Endothelial cell of umbilical vein (primary cell): ENCODE measurements at regions not wholly inside any gene's neighbourhood (a gene's known extent, or its start where the extent isn't known, plus 50 kb on each side); places are given as distances from the start of the nearest gene placed in this dataset.

Experiments used
- BruUV-seq: library from RNA; stranded (reverse); fragments of 400-500 nt; replicated peaks from 2 replicates; lab custom pipeline; 2021; lab: Mats Ljungman, UMichigan
- CTCF ChIA-PET: fragments of 300-600, 350-600 bp; sonication (Branson Sonifier 250); formaldehyde crosslinking; loops from one replicate; lab custom pipeline; 2021; ENCODE audit warnings: antibody characterized with exemption, inconsistent platforms; lab: Charles Lee
- POLR2A ChIA-PET: fragments of 300-600, 350-600 bp; sonication (Branson Sonifier 250); formaldehyde crosslinking; loops from one replicate; lab custom pipeline; 2021; ENCODE audit warnings: antibody characterized with exemption, inconsistent platforms; lab: Charles Lee
- DNase-seq: peaks from one replicate; pipeline ENCODE4 v3.0.0-alpha.2; 2011; ENCODE audit warnings: low read depth, low spot score
- FAIRE-seq: peaks from 2 replicates; lab custom pipeline; 2011; peaks lifted over from hg19 to GRCh38; lab: Jason Lieb, UNC
- H2AFZ ChIP-seq: 2 replicates; pipeline ENCODE4 v1.6.0; 2012; ENCODE audit warnings: low read depth, low read length, control low read depth, inconsistent platforms
- H3K27ac ChIP-seq: 2 replicates; pipeline ENCODE4 v1.5.1; 2011; ENCODE audit warnings: low read depth, mild to moderate bottlenecking, control low read depth, low read length, moderate library complexity; ENCODE audit not compliant: insufficient read depth
- H3K27me3 ChIP-seq, 2 experiments: 2 replicates each; pipeline versions ENCODE4 v1.6.0 to v1.6.1; 2011; ENCODE audit warnings: low read length in 2 of 2, mixed read lengths in 1 of 2; ENCODE audit not compliant: control insufficient read depth in 2 of 2, insufficient read depth in 2 of 2
- H3K36me3 ChIP-seq, 2 experiments: 2 replicates in 1 of 2; 3 replicates in 1 of 2; pipeline ENCODE4 v1.5.1; 2011; ENCODE audit warnings: low read length in 2 of 2, mild to moderate bottlenecking in 1 of 2, moderate library complexity in 1 of 2; ENCODE audit not compliant: control insufficient read depth in 2 of 2, insufficient read depth in 2 of 2; ENCODE audit errors: extremely low read depth in 1 of 2
- H3K4me1 ChIP-seq: 3 replicates; pipeline ENCODE4 v1.5.1; 2011; ENCODE audit warnings: mild to moderate bottlenecking, low read length; ENCODE audit not compliant: control insufficient read depth, insufficient read depth; ENCODE audit errors: extremely low read depth
- H3K4me2 ChIP-seq: 2 replicates; pipeline ENCODE4 v1.6.1; 2011; ENCODE audit warnings: low read length, control low read depth, mixed read lengths; ENCODE audit not compliant: insufficient read depth
- H3K4me3 ChIP-seq, 3 experiments: fragments of 200-600 bp in 1 of 3; sonication (generic), shearing (Covaris generic) in 1 of 3; replicated peaks in 1 of 3; 2 replicates each; pipeline ENCODE4 v1.5.1; 2011 to 2016; ENCODE audit warnings: control low read depth in 3 of 3, low read length in 3 of 3, mild to moderate bottlenecking in 2 of 3, inconsistent platforms in 1 of 3, low read depth in 1 of 3, moderate library complexity in 1 of 3; ENCODE audit not compliant: insufficient read depth in 1 of 3
- H3K79me2 ChIP-seq: 2 replicates; pipeline ENCODE4 v1.6.0; 2012; ENCODE audit warnings: low read length, inconsistent platforms; ENCODE audit not compliant: control insufficient read depth, insufficient read depth
- H3K9ac ChIP-seq: replicated peaks from 2 replicates; pipeline ENCODE3; 2011; ENCODE audit warnings: low read length, control low read depth; ENCODE audit not compliant: insufficient read depth; ENCODE audit errors: extremely low read depth
- H3K9me1 ChIP-seq: replicated peaks from 3 replicates; pipeline ENCODE4 v1.6.0; 2011; ENCODE audit warnings: mild to moderate bottlenecking, low read length; ENCODE audit not compliant: control insufficient read depth, insufficient read depth; ENCODE audit errors: extremely low read depth
- H3K9me3 ChIP-seq: replicated peaks from 2 replicates; pipeline ENCODE4 v1.5.1; 2012; ENCODE audit warnings: low read length, inconsistent platforms; ENCODE audit not compliant: control insufficient read depth, insufficient read depth
- H4K20me1 ChIP-seq: replicated peaks from 2 replicates; pipeline ENCODE3; 2011; ENCODE audit warnings: mild to moderate bottlenecking, low read length; ENCODE audit not compliant: control insufficient read depth, insufficient read depth; ENCODE audit errors: extremely low read depth
- CTCF ChIP-seq, 2 donors: IDR thresholded peaks; 1 replicate in 1 of 2; 2 replicates in 1 of 2; pipeline ENCODE4 v1.5.1; 2011; ENCODE audit warnings: low read length in 2 of 2, mild to moderate bottlenecking in 2 of 2, moderate library complexity in 2 of 2, control low read depth in 1 of 2, inconsistent platforms in 1 of 2, low read depth in 1 of 2; ENCODE audit not compliant: insufficient read depth in 1 of 2; ENCODE audit errors: extremely low read depth in 1 of 2
- EZH2 ChIP-seq: IDR thresholded peaks from 2 replicates; pipeline ENCODE4 v1.6.1; 2012; ENCODE audit warnings: borderline replicate concordance, low read depth, mild to moderate bottlenecking, moderate library complexity, low read length, inconsistent platforms; ENCODE audit not compliant: severe bottlenecking
- FOS ChIP-seq: IDR thresholded peaks from 2 replicates; pipeline ENCODE4 v1.6.1; 2011; ENCODE audit warnings: mild to moderate bottlenecking, low read length, moderate library complexity, borderline replicate concordance; ENCODE audit not compliant: insufficient read depth
- GATA2 ChIP-seq: IDR thresholded peaks from 2 replicates; pipeline ENCODE4 v1.7.0; 2011; ENCODE audit warnings: low read depth, mild to moderate bottlenecking, moderate library complexity, mixed read lengths, low read length; ENCODE audit not compliant: insufficient read length, insufficient read depth
- JUN ChIP-seq: IDR thresholded peaks from 2 replicates; pipeline ENCODE4 v1.6.1; 2011; ENCODE audit warnings: borderline replicate concordance, low read depth; ENCODE audit not compliant: insufficient read length, insufficient read depth
- MAX ChIP-seq: IDR thresholded peaks from 2 replicates; pipeline ENCODE4 v1.6.1; 2011; ENCODE audit not compliant: insufficient read depth, insufficient read length
- MYC ChIP-seq: IDR thresholded peaks from one replicate; pipeline ENCODE4 v1.6.1; 2011; ENCODE audit warnings: mild to moderate bottlenecking, low read depth, low read length
- POLR2A ChIP-seq: IDR thresholded peaks from 2 replicates; pipeline ENCODE4 v1.6.1; 2012; ENCODE audit warnings: low read depth, mild to moderate bottlenecking, control low read depth, low read length
- POLR2AphosphoS5 ChIP-seq: IDR thresholded peaks from 2 replicates; pipeline ENCODE4 v1.6.1; 2012; ENCODE audit warnings: low read depth, mild to moderate bottlenecking, control low read depth, low read length, moderate library complexity; ENCODE audit not compliant: insufficient read depth
- dilution Hi-C: fragments of 300-500 bp; cut with MboI; formaldehyde crosslinking; loops from one replicate; pipeline ENCODE4 v1.15.0; 2019; ENCODE audit warnings: low sequenced_read_pairs; ENCODE audit not compliant: extremely low pct_ligation_motif_present
- intact Hi-C: fragments of 100-400 bp; cut with micrococcal nuclease; formaldehyde crosslinking; loops from one replicate; pipeline ENCODE4 v1.10.0; 2022

DNA sequence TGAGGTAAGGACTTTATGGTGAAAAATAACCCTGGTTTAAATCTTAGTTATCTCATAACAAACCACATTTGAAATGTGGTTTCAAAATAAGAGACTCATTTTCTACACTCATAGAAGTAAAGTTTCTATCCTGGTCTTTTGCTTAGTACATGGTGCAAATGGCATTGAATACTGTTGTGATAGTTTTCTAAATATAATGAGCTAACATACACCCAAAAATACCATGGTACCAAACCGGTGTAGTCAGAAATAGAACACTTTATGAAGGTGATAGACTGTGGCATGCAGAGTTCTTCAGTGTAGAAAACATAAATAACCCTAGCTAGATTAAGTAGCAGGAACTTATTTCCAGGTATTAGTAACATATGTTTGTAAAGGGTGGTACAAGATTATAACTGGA lies 629.4 kb downstream of the PLOD2 start:
- dilution Hi-C loops = no loop called here
- Histone ChIP-seq H3K27me3 (no peaks in the 10 kb centered on the region), H3K27ac (no peak overlapping the region), H4K20me1 (no peaks in the 10 kb centered on the region), H3K4me3 (no peak overlapping the region), H3K79me2 (no peaks in the 10 kb centered on the region), H3K4me2 (no peak overlapping the region), H3K9ac (no peak overlapping the region), H3K9me3 (no peaks in the 10 kb centered on the region), H3K4me1 (no peaks in the 10 kb centered on the region), H3K36me3 (no peaks in the 10 kb centered on the region), H3K9me1 (no peaks in the 10 kb centered on the region), H2AFZ (no peak overlapping the region)
- FAIRE-seq (no peak), DNase-seq (no peak)
- BruUV-seq = no TSS peak
- ChIA-PET CTCF (no interaction called here), POLR2A (no interaction called here)
- TF ChIP-seq CTCF (IDR thresholded peaks at IDR 0.05; ENCODE audit: extremely low read depth in 1 of 2, insufficient read depth in 1 of 2, low read depth in 1 of 2, low read length in 2 of 2) = no peak
- TF ChIP-seq JUN = no peak
- TF ChIP-seq POLR2A = no peak
- intact Hi-C loops = no loop called here

- intact Hi-C loops = no loop called here
- H3K27me3 ChIP-seq = no peaks in the 10 kb centered on the region
- POLR2A ChIA-PET = no interaction called here
- H3K9me3 ChIP-seq = no peaks in the 10 kb centered on the region
- BruUV-seq = no TSS peak
- no peaks in the 10 kb centered on the region for H3K4me1 ChIP-seq
- no peaks in the 10 kb centered on the region for H3K36me3 ChIP-seq
- dilution Hi-C loops = no loop called here
- no peak overlapping the region for H3K4me2 ChIP-seq
- CTCF ChIA-PET = no interaction called here
- H3K4me3 ChIP-seq = no peak overlapping the region
- no peaks in the 10 kb centered on the region for H3K79me2 ChIP-seq
- DNase-seq (no peak), FAIRE-seq (no peak)
- no peak overlapping the region for H3K9ac ChIP-seq
- TF ChIP-seq EZH2 (no peak), CTCF (IDR thresholded peaks at IDR 0.05; ENCODE audit: extremely low read depth in 1 of 2, insufficient read depth in 1 of 2, low read depth in 1 of 2, low read length in 2 of 2) (no peak), JUN (no peak), FOS (no peak), POLR2AphosphoS5 (no peak), MYC (no peak), GATA2 (no peak), MAX (no peak), POLR2A (no peak)
- no peak overlapping the region for H3K27ac ChIP-seq
- no peaks in the 10 kb centered on the region for H3K9me1 ChIP-seq
- H4K20me1 ChIP-seq = no peaks in the 10 kb centered on the region
- H2AFZ ChIP-seq = no peak overlapping the region
Observed at GRCh38 chr3:145533696-145534095, 627.3 kb downstream of the PLOD2 start.
